ENCODE measurements at regions not wholly inside any gene's neighbourhood (a gene's known extent, or its start where the extent isn't known, plus 50 kb on each side); places are given as distances from the start of the nearest gene placed in this dataset.

- no peak for DNase-seq
These were observed 1514.7 kb upstream of the MIR17HG start for GRCh38 chr13:89832827-89833226.

- no peak for DNase-seq
These were observed 1503.9 kb upstream of the MIR17HG start for GRCh38 chr13:89843621-89844020.

- DNase-seq: no peak
These were observed 1501.6 kb upstream of the MIR17HG start for GRCh38 chr13:89845874-89846273.

GRCh38 chr13:89846926-89847585, 1500.4 kb upstream of the MIR17HG start:
- DNase-seq: no peak

GRCh38 chr13:89852570-89852969, 1494.9 kb upstream of the MIR17HG start:
- DNase-seq: no peak

GRCh38 chr13:89856512-89856911, 1491.0 kb upstream of the MIR17HG start:
- no peak for DNase-seq

GRCh38 chr13:89857502-89857901, 1490.0 kb upstream of the MIR17HG start:
- DNase-seq: no peak

GRCh38 chr13:89862011-89862690, 1485.3 kb upstream of the MIR17HG start:
- no peak for DNase-seq

GRCh38 chr13:89862691-89863036, 1484.8 kb upstream of the MIR17HG start:
- no peak for DNase-seq

GRCh38 chr13:89865164-89866064, 1482.1 kb upstream of the MIR17HG start:
- no peak for DNase-seq

GRCh38 chr13:89869312-89869711, 1478.2 kb upstream of the MIR17HG start:
- no peak for DNase-seq

- no peak for DNase-seq
These were observed 1468.6 kb upstream of the MIR17HG start for GRCh38 chr13:89878904-89879303.

GRCh38 chr13:89880201-89880600, 1467.3 kb upstream of the MIR17HG start:
- no peak for DNase-seq

- no peak for DNase-seq
These were observed 1463.5 kb upstream of the MIR17HG start for GRCh38 chr13:89883893-89884448.

- no peak for DNase-seq
These were observed 1456.7 kb upstream of the MIR17HG start for GRCh38 chr13:89890806-89891205.

GRCh38 chr13:89891416-89891815, 1456.1 kb upstream of the MIR17HG start:
- DNase-seq: no peak

- no peak for DNase-seq
These were observed 1449.8 kb upstream of the MIR17HG start for GRCh38 chr13:89897681-89898080.

GRCh38 chr13:89899302-89900103, 1448.0 kb upstream of the MIR17HG start:
- no peak for DNase-seq

- DNase-seq: peak; percentile 4
These were observed 1447.3 kb upstream of the MIR17HG start for GRCh38 chr13:89900104-89900765.

- no peak for DNase-seq
These were observed 1445.3 kb upstream of the MIR17HG start for GRCh38 chr13:89902223-89902622.

- DNase-seq: no peak
These were observed 1444.4 kb upstream of the MIR17HG start for GRCh38 chr13:89903115-89903514.

Data from tongue (tissue), 1 donor.